HCT116 (cell line): ENCODE measurements at regions not wholly inside any gene's neighbourhood (a gene's known extent, or its start where the extent isn't known, plus 50 kb on each side); places are given as distances from the start of the nearest gene placed in this dataset.

Experiments used
- ATAC-seq: fragments of 200-7000 bp; cut with Tn5 transposase; 2 replicates; pipeline ENCODE4 v1.9.1; 2020; ENCODE audit warnings: mild to moderate bottlenecking, moderate library complexity
- BruUV-seq: library from RNA; stranded (reverse); fragments of 400-500 nt; replicated peaks from 2 replicates; lab custom pipeline; 2021; lab: Mats Ljungman, UMichigan
- CTCF ChIA-PET: fragments of 300-600 bp; sonication (Branson Sonifier 250); formaldehyde crosslinking; loops from one replicate; lab custom pipeline; 2021; ENCODE audit warnings: antibody characterized with exemption; lab: Charles Lee
- POLR2A ChIA-PET: fragments of 300-600, 350-600 bp; sonication (Branson Sonifier 250); formaldehyde crosslinking; loops from one replicate; lab custom pipeline; 2021; ENCODE audit warnings: antibody characterized with exemption; lab: Charles Lee
- RAD21 ChIA-PET, 2 experiments: fragments of 300-600 bp; sonication (Branson Sonifier 250); formaldehyde crosslinking; loops; one replicate each; lab custom pipeline; 2023; ENCODE audit warnings: low total read pairs in 2 of 2; ENCODE audit not compliant: uncharacterized antibody in 2 of 2, unreplicated experiment in 2 of 2, low non-redundant PET in 1 of 2; lab: Charles Lee
- DNase-seq: peaks from one replicate; pipeline ENCODE4 v3.0.0-alpha.2; 2010; ENCODE audit warnings: low read depth, low spot score
- H2AFZ ChIP-seq: fragments of 200-600 bp; shearing (Covaris generic), sonication (generic); 2 replicates; pipeline ENCODE4 v1.6.1; 2017; ENCODE audit warnings: low read depth, mixed run types, mixed read lengths, antibody characterized with exemption, low read length; ENCODE audit not compliant: poor library complexity, severe bottlenecking
- H3K27ac ChIP-seq: 2 replicates; pipeline ENCODE4 v1.5.1; 2012; ENCODE audit warnings: low read depth, low read length
- H3K27me3 ChIP-seq: fragments of 200-600 bp; sonication (generic); 2 replicates; pipeline ENCODE4 v1.6.1; 2016; ENCODE audit warnings: mixed run types, low read length, mixed read lengths; ENCODE audit not compliant: insufficient read depth
- H3K36me3 ChIP-seq, 2 experiments: fragments of 200-500 bp in 1 of 2; fragments of 200-600 bp in 1 of 2; sonication (Bioruptor generic) in 1 of 2; sonication (generic) in 1 of 2; 2 replicates each; pipeline versions ENCODE4 v1.5.1 to v1.6.1; 2014 to 2016; ENCODE audit warnings: low read length in 2 of 2, inconsistent platforms in 1 of 2, mixed read lengths in 1 of 2, mixed run types in 1 of 2; ENCODE audit not compliant: insufficient read depth in 2 of 2, control insufficient read depth in 1 of 2
- H3K4me1 ChIP-seq, 2 experiments: fragments of 200-600 bp in 1 of 2; sonication (generic) in 1 of 2; 2 replicates each; pipeline versions ENCODE4 v1.5.1 to v1.6.1; 2012 to 2017; ENCODE audit warnings: low read length in 2 of 2, inconsistent platforms in 1 of 2, mild to moderate bottlenecking in 1 of 2, mixed read lengths in 1 of 2, mixed run types in 1 of 2, moderate library complexity in 1 of 2; ENCODE audit not compliant: insufficient read depth in 2 of 2, control insufficient read depth in 1 of 2
- H3K4me2 ChIP-seq: fragments of 200-600 bp; sonication (generic); 2 replicates; pipeline ENCODE4 v1.6.1; 2017; ENCODE audit warnings: mixed run types, low read length, mixed read lengths
- H3K4me3 ChIP-seq, 2 experiments: fragments of 200-600 bp in 1 of 2; sonication (generic) in 1 of 2; replicated peaks in 1 of 2; 2 replicates each; pipeline ENCODE4 v1.5.1; 2011 to 2016; ENCODE audit warnings: low read length in 2 of 2, control low read depth in 1 of 2, low read depth in 1 of 2, mild to moderate bottlenecking in 1 of 2, mixed read lengths in 1 of 2, mixed run types in 1 of 2
- H3K79me2 ChIP-seq: fragments of 200-600 bp; sonication (generic); 2 replicates; pipeline ENCODE4 v1.6.1; 2017; ENCODE audit warnings: mild to moderate bottlenecking, mixed run types, low read length, moderate library complexity, mixed read lengths; ENCODE audit not compliant: insufficient read depth
- H3K9ac ChIP-seq: fragments of 200-600 bp; sonication (generic); 2 replicates; pipeline ENCODE4 v1.6.1; 2016; ENCODE audit warnings: low read length, mixed read lengths
- H3K9me2 ChIP-seq: fragments of 200-600 bp; sonication (generic), shearing (Covaris generic); 2 replicates; pipeline ENCODE4 v1.6.1; 2017; ENCODE audit warnings: mixed run types, mild to moderate bottlenecking, moderate library complexity; ENCODE audit not compliant: insufficient read depth
- H3K9me3 ChIP-seq, 2 experiments: fragments of 200-500 bp in 1 of 2; fragments of 200-600 bp in 1 of 2; sonication (Bioruptor generic) in 1 of 2; sonication (generic) in 1 of 2; 2 replicates each; pipeline ENCODE4 v1.6.1; 2014 to 2017; ENCODE audit warnings: low read length in 2 of 2, mixed read lengths in 2 of 2, inconsistent platforms in 1 of 2, low read depth in 1 of 2, mild to moderate bottlenecking in 1 of 2, mixed run types in 1 of 2, moderate library complexity in 1 of 2; ENCODE audit not compliant: control insufficient read depth in 1 of 2, insufficient read depth in 1 of 2
- H4K20me1 ChIP-seq: fragments of 200-600 bp; sonication (generic), shearing (Covaris generic); 2 replicates; pipeline ENCODE4 v1.6.1; 2017; ENCODE audit warnings: mixed run types, mild to moderate bottlenecking, moderate library complexity; ENCODE audit not compliant: insufficient read depth
- CEBPB ChIP-seq: IDR thresholded peaks from 2 replicates; pipeline ENCODE4 v1.6.1; 2012; ENCODE audit warnings: low read depth
- EGR1 ChIP-seq: IDR thresholded peaks from 2 replicates; pipeline ENCODE4 v1.6.1; 2012; ENCODE audit warnings: low read depth
- ELF1 ChIP-seq: IDR thresholded peaks from 2 replicates; pipeline ENCODE4 v1.6.1; 2012; ENCODE audit warnings: low read depth, borderline replicate concordance
- EZH2 ChIP-seq: fragments of 200-600 bp; sonication (generic); IDR thresholded peaks from 2 replicates; pipeline ENCODE4 v1.6.1; 2017; ENCODE audit warnings: antibody characterized with exemption, mixed run types
- FOSL1 ChIP-seq: IDR thresholded peaks from 2 replicates; pipeline ENCODE4 v1.6.1; 2012; ENCODE audit warnings: low read depth
- POLR2A ChIP-seq: IDR thresholded peaks from 2 replicates; pipeline ENCODE4 v1.7.0; 2011; ENCODE audit warnings: borderline replicate concordance; ENCODE audit not compliant: insufficient read depth, insufficient read length; ENCODE audit errors: extremely low read depth
- RAD21 ChIP-seq: IDR thresholded peaks from 2 replicates; pipeline ENCODE4 v1.6.1; 2012; ENCODE audit warnings: low read depth, mild to moderate bottlenecking
- REST ChIP-seq: IDR thresholded peaks from 2 replicates; pipeline ENCODE4 v1.6.1; 2012; ENCODE audit warnings: low read depth
- SRF ChIP-seq: IDR thresholded peaks from 2 replicates; pipeline ENCODE4 v1.6.1; 2012; ENCODE audit warnings: low read depth
- YY1 ChIP-seq: IDR thresholded peaks from 2 replicates; pipeline ENCODE4 v1.6.1; 2011; ENCODE audit warnings: low read length, low read depth, moderate library complexity, mild to moderate bottlenecking; ENCODE audit not compliant: insufficient replicate concordance; ENCODE audit errors: extremely low read depth
- ZFX ChIP-seq: fragments of 450-650 bp; IDR thresholded peaks from 2 replicates; pipeline ENCODE4 v1.6.1; 2017
- intact Hi-C: fragments of 100-400 bp; cut with micrococcal nuclease; formaldehyde crosslinking; loops from 2 replicates; pipeline ENCODE4 v1.10.0; 2022
- TF ChIP-seq, protein P1 (sequence below): IDR thresholded peaks from 2 replicates; pipeline ENCODE4 v1.6.1; 2011; ENCODE audit warnings: mild to moderate bottlenecking, low read length, moderate library complexity; ENCODE audit not compliant: insufficient replicate concordance; ENCODE audit errors: extremely low read depth
- TF ChIP-seq, protein P2 (sequence below): IDR thresholded peaks from 2 replicates; pipeline ENCODE4 v1.6.1; 2012

GRCh38 chr2:129274038-129274415, 705.4 kb upstream of the RAB6C start (continued):
- TF ChIP-seq, protein P1, sequence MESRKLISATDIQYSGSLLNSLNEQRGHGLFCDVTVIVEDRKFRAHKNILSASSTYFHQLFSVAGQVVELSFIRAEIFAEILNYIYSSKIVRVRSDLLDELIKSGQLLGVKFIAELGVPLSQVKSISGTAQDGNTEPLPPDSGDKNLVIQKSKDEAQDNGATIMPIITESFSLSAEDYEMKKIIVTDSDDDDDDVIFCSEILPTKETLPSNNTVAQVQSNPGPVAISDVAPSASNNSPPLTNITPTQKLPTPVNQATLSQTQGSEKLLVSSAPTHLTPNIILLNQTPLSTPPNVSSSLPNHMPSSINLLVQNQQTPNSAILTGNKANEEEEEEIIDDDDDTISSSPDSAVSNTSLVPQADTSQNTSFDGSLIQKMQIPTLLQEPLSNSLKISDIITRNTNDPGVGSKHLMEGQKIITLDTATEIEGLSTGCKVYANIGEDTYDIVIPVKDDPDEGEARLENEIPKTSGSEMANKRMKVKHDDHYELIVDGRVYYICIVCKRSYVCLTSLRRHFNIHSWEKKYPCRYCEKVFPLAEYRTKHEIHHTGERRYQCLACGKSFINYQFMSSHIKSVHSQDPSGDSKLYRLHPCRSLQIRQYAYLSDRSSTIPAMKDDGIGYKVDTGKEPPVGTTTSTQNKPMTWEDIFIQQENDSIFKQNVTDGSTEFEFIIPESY: no peak
- no peak for TF ChIP-seq SRF
- TF ChIP-seq ELF1: no peak

DNA sequence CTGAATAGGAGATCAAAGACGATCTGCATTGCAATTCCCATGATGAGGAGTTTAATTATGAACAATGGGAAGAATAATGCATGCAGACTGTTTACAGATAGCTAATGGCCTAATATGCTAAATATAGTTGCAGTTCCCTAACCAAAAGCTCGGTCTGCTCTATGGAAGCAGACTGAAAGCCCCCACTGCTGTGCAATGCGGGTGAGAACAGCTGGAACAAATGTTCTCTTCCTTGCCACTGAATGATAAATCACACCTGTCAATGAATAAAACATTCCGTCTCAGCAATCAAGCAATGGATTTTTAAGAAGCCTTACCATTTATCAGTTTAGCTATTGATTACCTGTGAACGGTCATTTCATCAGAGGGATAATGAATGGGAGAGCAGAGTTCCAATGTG, 704.5 kb upstream of the RAB6C start:
- Histone ChIP-seq H3K9me2 (no peaks in the 10 kb centered on the region), H3K36me3 (no peaks in the 10 kb centered on the region), H2AFZ (no peak overlapping the region), H3K27ac (no peak overlapping the region), H3K27me3 (no peaks in the 10 kb centered on the region; the same call in 1 of the 2 replicates), H3K4me3 (no peak overlapping the region), H3K9ac (no peak overlapping the region), H3K79me2 (no peaks in the 10 kb centered on the region), H3K4me2 (no peak overlapping the region), H3K9me3 (no peaks in the 10 kb centered on the region), H4K20me1 (no peaks in the 10 kb centered on the region), H3K4me1 (no peaks in the 10 kb centered on the region)
- BruUV-seq: no TSS peak
- DNase-seq (no peak), ATAC-seq (no peak)
- CTCF ChIA-PET: no interaction called here
- POLR2A ChIA-PET: no interaction called here
- RAD21 ChIA-PET: no interaction called here
- intact Hi-C loops: no loop called here
- TF ChIP-seq, protein P1: no peak
- TF ChIP-seq ZFX (no peak), POLR2A (no peak), FOSL1 (no peak), CEBPB (no peak), YY1 (no peak), EZH2 (no peak), EGR1 (no peak), RAD21 (no peak), REST (no peak)
- TF ChIP-seq, protein P2, sequence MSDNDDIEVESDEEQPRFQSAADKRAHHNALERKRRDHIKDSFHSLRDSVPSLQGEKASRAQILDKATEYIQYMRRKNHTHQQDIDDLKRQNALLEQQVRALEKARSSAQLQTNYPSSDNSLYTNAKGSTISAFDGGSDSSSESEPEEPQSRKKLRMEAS: no peak
